ENCODE measurements at regions not wholly inside any gene's neighbourhood (a gene's known extent, or its start where the extent isn't known, plus 50 kb on each side); places are given as distances from the start of the nearest gene placed in this dataset.

DNA sequence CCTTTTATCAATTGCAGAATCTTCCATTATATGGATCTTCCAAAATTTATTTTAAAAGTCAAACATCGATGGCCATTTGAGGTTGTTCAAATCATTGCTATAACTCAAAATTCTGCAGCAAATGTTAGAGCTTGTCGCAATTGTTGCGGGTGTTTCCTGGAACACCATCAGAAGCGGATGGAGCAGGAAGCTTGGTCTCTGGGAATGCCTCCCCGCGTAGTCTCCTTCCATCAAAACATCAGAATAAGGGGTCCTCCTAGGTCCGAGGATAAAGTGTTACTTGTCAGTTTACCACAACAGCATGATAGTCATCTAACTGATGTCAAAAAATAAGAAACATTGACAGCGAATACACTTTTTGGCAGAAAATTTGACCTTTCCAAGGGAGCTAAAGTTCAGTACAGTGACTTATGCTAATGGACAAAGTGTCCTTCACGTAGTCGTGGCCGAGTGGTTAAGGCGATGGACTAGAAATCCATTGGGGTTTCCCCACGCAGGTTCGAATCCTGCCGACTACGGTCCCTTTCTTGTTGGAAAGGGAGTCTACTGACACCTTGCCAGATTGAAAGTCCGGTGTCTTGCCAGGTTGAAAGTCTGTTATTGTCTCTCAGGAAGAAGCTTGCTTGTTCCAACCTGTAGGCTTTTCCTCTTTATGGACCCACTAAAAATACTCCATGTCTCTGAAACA lies 59.0 kb upstream of the ZNF184 start:
- no peak for TF ChIP-seq ETV6 (CRISPR knock-in tag; conservative IDR thresholded peaks at IDR 0.05)
- no peak for TF ChIP-seq MEIS2 (CRISPR knock-in tag; IDR thresholded peaks at IDR 0.05)
- no peak for TF ChIP-seq ZNF383 (CRISPR knock-in tag; IDR thresholded peaks at IDR 0.05; ENCODE audit: borderline replicate concordance)
- TF ChIP-seq CTCF (CRISPR knock-in tag; IDR thresholded peaks at IDR 0.05): no peak
- TF ChIP-seq SMC3 (IDR thresholded peaks at IDR 0.05; ENCODE audit: low read length): no peak
- no peak for TF ChIP-seq ARID2 (CRISPR knock-in tag; IDR thresholded peaks at IDR 0.05; ENCODE audit: borderline replicate concordance)
- TF ChIP-seq HNF4G (IDR thresholded peaks at IDR 0.05; ENCODE audit: borderline replicate concordance, low read depth, low read length): no peak
- no peak for TF ChIP-seq HNF4G (CRISPR knock-in tag; IDR thresholded peaks at IDR 0.05; ENCODE audit: borderline replicate concordance, low read depth)

Data from HepG2 (cell line).